ENCODE measurements at regions not wholly inside any gene's neighbourhood (a gene's known extent, or its start where the extent isn't known, plus 50 kb on each side); places are given as distances from the start of the nearest gene placed in this dataset.

- Histone ChIP-seq H3K4me3 (replicated peaks in 1 of 4; ENCODE audit: control extremely low read depth in 1 of 4, insufficient read depth in 1 of 4, low read depth in 3 of 4, low read length in 4 of 4) (no peak overlapping the region), H3K4me1 (ENCODE audit: control insufficient read depth, extremely low read depth, insufficient read depth, low read length) (no peaks in the 10 kb centered on the region), H3K36me3 (ENCODE audit: control insufficient read depth, insufficient read depth, low read length) (no peaks in the 10 kb centered on the region), H3K4me2 (ENCODE audit: extremely low read depth, insufficient read depth, low read length) (no peak overlapping the region), H4K20me1 (ENCODE audit: control insufficient read depth, extremely low read depth, insufficient read depth, low read length) (no peaks in the 10 kb centered on the region), H3K9ac (ENCODE audit: insufficient read depth, low read length) (no peak overlapping the region), H3K9me3 (ENCODE audit: control insufficient read depth, insufficient read depth, low read depth, low read length) (no peaks in the 10 kb centered on the region), H2AFZ (ENCODE audit: low read length) (no peak overlapping the region), H3K27ac (ENCODE audit: insufficient read depth, low read length) (no peak overlapping the region), H3K27me3 (ENCODE audit: control insufficient read depth, insufficient read depth, low read length) (no peaks in the 10 kb centered on the region), H3K79me2 (ENCODE audit: control insufficient read depth, insufficient read depth, low read length) (no peaks in the 10 kb centered on the region)
- DNase-seq (ENCODE audit: low read depth in 2 of 2), result peak; percentile 19 to 58
- TF ChIP-seq EZH2 (IDR thresholded peaks at IDR 0.05; ENCODE audit: low read length, missing control alignments) (no peak), CTCF (conservative IDR thresholded peaks at IDR 0.05 in 1 of 2, IDR thresholded peaks at IDR 0.05 in 1 of 2; ENCODE audit: low read depth in 1 of 2, low read length in 2 of 2) (no peak)
Observed at GRCh38 chr6:14275493-14275851, 157.9 kb downstream of the CD83 start.

GRCh38 chr6:14276071-14276470 is 158.5 kb downstream of the CD83 start:
- no peak for TF ChIP-seq EZH2 (IDR thresholded peaks at IDR 0.05; ENCODE audit: low read length, missing control alignments)
- no peak for TF ChIP-seq CTCF (conservative IDR thresholded peaks at IDR 0.05 in 1 of 2, IDR thresholded peaks at IDR 0.05 in 1 of 2; ENCODE audit: low read depth in 1 of 2, low read length in 2 of 2)
- H3K4me3 ChIP-seq (replicated peaks in 1 of 4; ENCODE audit: control extremely low read depth in 1 of 4, insufficient read depth in 1 of 4, low read depth in 3 of 4, low read length in 4 of 4), result no peak overlapping the region
- no peak overlapping the region for H3K9ac ChIP-seq (ENCODE audit: insufficient read depth, low read length)
- no peak overlapping the region for H3K4me2 ChIP-seq (ENCODE audit: extremely low read depth, insufficient read depth, low read length)
- DNase-seq (ENCODE audit: low read depth in 2 of 2), result no peak
- no peak overlapping the region for H3K27ac ChIP-seq (ENCODE audit: insufficient read depth, low read length)
- H3K79me2 ChIP-seq (ENCODE audit: control insufficient read depth, insufficient read depth, low read length), result no peaks in the 10 kb centered on the region
- no peaks in the 10 kb centered on the region for H4K20me1 ChIP-seq (ENCODE audit: control insufficient read depth, extremely low read depth, insufficient read depth, low read length)
- no peaks in the 10 kb centered on the region for H3K27me3 ChIP-seq (ENCODE audit: control insufficient read depth, insufficient read depth, low read length)
- H3K36me3 ChIP-seq (ENCODE audit: control insufficient read depth, insufficient read depth, low read length), result no peaks in the 10 kb centered on the region
- no peak overlapping the region for H2AFZ ChIP-seq (ENCODE audit: low read length)
- no peaks in the 10 kb centered on the region for H3K4me1 ChIP-seq (ENCODE audit: control insufficient read depth, extremely low read depth, insufficient read depth, low read length)
- no peaks in the 10 kb centered on the region for H3K9me3 ChIP-seq (ENCODE audit: control insufficient read depth, insufficient read depth, low read depth, low read length)

- H3K4me2 ChIP-seq (ENCODE audit: extremely low read depth, insufficient read depth, low read length), result no peak overlapping the region
- no peaks in the 10 kb centered on the region for H3K9me3 ChIP-seq (ENCODE audit: control insufficient read depth, insufficient read depth, low read depth, low read length)
- H3K4me1 ChIP-seq (ENCODE audit: control insufficient read depth, extremely low read depth, insufficient read depth, low read length), result no peaks in the 10 kb centered on the region
- no peaks in the 10 kb centered on the region for H3K27me3 ChIP-seq (ENCODE audit: control insufficient read depth, insufficient read depth, low read length)
- H2AFZ ChIP-seq (ENCODE audit: low read length), result no peak overlapping the region
- H3K4me3 ChIP-seq (replicated peaks in 1 of 4; ENCODE audit: control extremely low read depth in 1 of 4, insufficient read depth in 1 of 4, low read depth in 3 of 4, low read length in 4 of 4), result no peak overlapping the region
- H3K27ac ChIP-seq (ENCODE audit: insufficient read depth, low read length), result no peak overlapping the region
- DNase-seq (ENCODE audit: low read depth in 2 of 2), result peak in 1 of 2 donors; percentile 61
- no peaks in the 10 kb centered on the region for H4K20me1 ChIP-seq (ENCODE audit: control insufficient read depth, extremely low read depth, insufficient read depth, low read length)
- H3K9ac ChIP-seq (ENCODE audit: insufficient read depth, low read length), result no peak overlapping the region
- H3K79me2 ChIP-seq (ENCODE audit: control insufficient read depth, insufficient read depth, low read length), result no peaks in the 10 kb centered on the region
- TF ChIP-seq EZH2 (IDR thresholded peaks at IDR 0.05; ENCODE audit: low read length, missing control alignments) (no peak), CTCF (conservative IDR thresholded peaks at IDR 0.05 in 1 of 2, IDR thresholded peaks at IDR 0.05 in 1 of 2; ENCODE audit: low read depth in 1 of 2, low read length in 2 of 2) (no peak)
- no peaks in the 10 kb centered on the region for H3K36me3 ChIP-seq (ENCODE audit: control insufficient read depth, insufficient read depth, low read length)
Observed at GRCh38 chr6:14276667-14277404, 159.3 kb downstream of the CD83 start.
